GM12891 (cell line): ENCODE measurements at regions not wholly inside any gene's neighbourhood (a gene's known extent, or its start where the extent isn't known, plus 50 kb on each side); places are given as distances from the start of the nearest gene placed in this dataset.

Source experiments
- POLR2A ChIP-seq: IDR thresholded peaks from 2 replicates; pipeline ENCODE4 v1.6.1; 2011; ENCODE audit warnings: low read depth, low read length, control low read depth
- POLR2AphosphoS5 ChIP-seq: IDR thresholded peaks from 2 replicates; pipeline ENCODE4 v1.6.1; 2011; ENCODE audit warnings: low read depth, low read length, control low read depth
- SPI1 ChIP-seq: IDR thresholded peaks from 2 replicates; pipeline ENCODE4 v1.6.1; 2011; ENCODE audit warnings: low read depth, low read length, control low read depth
- TAF1 ChIP-seq: IDR thresholded peaks from 2 replicates; pipeline ENCODE4 v1.6.1; 2011; ENCODE audit warnings: low read depth, low read length, control low read depth

DNA sequence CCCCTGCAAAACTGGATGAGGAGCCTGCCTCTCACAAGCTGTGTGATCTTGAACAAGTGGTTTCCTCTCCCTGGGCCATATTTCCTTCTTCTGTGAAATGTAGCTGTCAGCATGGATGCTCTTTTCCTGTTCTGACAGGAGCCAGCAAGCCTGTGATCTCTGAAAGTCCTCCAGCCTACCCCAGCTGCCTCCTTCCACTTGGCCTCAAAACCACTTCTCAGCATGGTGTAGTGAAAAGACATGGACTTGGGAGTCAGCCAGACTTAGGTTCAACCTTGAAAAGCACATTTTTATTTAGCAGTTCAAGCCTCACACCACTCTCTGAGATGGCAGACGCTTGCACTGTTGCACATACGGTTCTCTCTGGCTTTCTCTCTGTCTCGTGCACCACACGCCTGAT is 292.9 kb upstream of the DUSP10 start:
- TF ChIP-seq POLR2AphosphoS5 (no peak), POLR2A (no peak), TAF1 (no peak), SPI1 (no peak)
